Suprapubic skin (tissue), 4 donors: ENCODE measurements at regions not wholly inside any gene's neighbourhood (a gene's known extent, or its start where the extent isn't known, plus 50 kb on each side); places are given as distances from the start of the nearest gene placed in this dataset.

Experiments
- CTCF ChIP-seq, 2 donors: fragments of 200-600 bp in 1 of 2; fragments of 450-650 bp in 1 of 2; sonication (generic) in 1 of 2; IDR thresholded peaks; one replicate each; pipeline ENCODE4 v1.5.1; 2016 to 2019; ENCODE audit warnings: antibody characterized with exemption in 2 of 2, mild to moderate bottlenecking in 1 of 2, moderate library complexity in 1 of 2
- EP300 ChIP-seq: sonication (generic); formaldehyde crosslinking; IDR thresholded peaks from one replicate; pipeline ENCODE4 v1.6.1; 2017; ENCODE audit warnings: antibody characterized with exemption
- POLR2A ChIP-seq, 2 donors: fragments of 450-650 bp; IDR thresholded peaks; one replicate each; pipeline ENCODE4 v1.6.1; 2017; ENCODE audit warnings: antibody characterized with exemption in 2 of 2, mild to moderate bottlenecking in 2 of 2, moderate library complexity in 2 of 2
- POLR2AphosphoS5 ChIP-seq, 3 donors: sonication (generic); formaldehyde crosslinking; IDR thresholded peaks; one replicate each; pipeline ENCODE4 v1.6.1; 2017; ENCODE audit warnings: antibody characterized with exemption in 3 of 3

- TF ChIP-seq CTCF (IDR thresholded peaks at IDR 0.05) (no peak), POLR2A (IDR thresholded peaks at IDR 0.05) (no peak), EP300 (no peak), POLR2AphosphoS5 (IDR thresholded peaks at IDR 0.05) (no peak)
Observed at GRCh38 chr13:31684466-31684865, 54.9 kb upstream of the RXFP2 start.
